ENCODE measurements at regions not wholly inside any gene's neighbourhood (a gene's known extent, or its start where the extent isn't known, plus 50 kb on each side); places are given as distances from the start of the nearest gene placed in this dataset.

DNA sequence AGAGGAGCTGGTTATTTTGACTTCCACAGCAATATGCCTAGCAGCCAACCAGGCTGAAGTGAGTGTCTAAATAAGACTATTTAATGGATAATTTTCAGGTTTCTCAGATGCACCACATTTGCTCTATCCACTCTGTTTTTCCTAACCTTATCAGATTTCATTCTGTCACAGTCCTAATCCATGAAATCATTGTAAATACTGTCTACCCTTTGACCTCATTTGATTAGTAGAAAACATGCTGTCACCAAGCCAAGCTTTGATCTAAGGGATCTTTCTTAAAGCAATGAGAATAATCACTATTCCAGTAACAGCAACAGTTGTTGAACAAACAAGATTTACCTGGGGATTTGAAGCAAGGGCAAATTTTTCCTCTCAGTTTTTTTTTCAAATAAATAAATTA, 595.6 kb downstream of the LTN1 start:
- peaks cover 0 to 14% (median 0%) of the 10 kb centered on the region in 4 donors for H3K27me3 ChIP-seq
- intact Hi-C loops (cut with DNase I), result no loop called here
- no peak for TF ChIP-seq POLR2A (IDR thresholded peaks at IDR 0.05)
- TF ChIP-seq, protein P1, sequence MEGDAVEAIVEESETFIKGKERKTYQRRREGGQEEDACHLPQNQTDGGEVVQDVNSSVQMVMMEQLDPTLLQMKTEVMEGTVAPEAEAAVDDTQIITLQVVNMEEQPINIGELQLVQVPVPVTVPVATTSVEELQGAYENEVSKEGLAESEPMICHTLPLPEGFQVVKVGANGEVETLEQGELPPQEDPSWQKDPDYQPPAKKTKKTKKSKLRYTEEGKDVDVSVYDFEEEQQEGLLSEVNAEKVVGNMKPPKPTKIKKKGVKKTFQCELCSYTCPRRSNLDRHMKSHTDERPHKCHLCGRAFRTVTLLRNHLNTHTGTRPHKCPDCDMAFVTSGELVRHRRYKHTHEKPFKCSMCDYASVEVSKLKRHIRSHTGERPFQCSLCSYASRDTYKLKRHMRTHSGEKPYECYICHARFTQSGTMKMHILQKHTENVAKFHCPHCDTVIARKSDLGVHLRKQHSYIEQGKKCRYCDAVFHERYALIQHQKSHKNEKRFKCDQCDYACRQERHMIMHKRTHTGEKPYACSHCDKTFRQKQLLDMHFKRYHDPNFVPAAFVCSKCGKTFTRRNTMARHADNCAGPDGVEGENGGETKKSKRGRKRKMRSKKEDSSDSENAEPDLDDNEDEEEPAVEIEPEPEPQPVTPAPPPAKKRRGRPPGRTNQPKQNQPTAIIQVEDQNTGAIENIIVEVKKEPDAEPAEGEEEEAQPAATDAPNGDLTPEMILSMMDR (IDR thresholded peaks at IDR 0.05), result no peak
- no peak overlapping the region for H3K4me3 ChIP-seq
- no peak overlapping the region for H3K27ac ChIP-seq
- no peaks in the 10 kb centered on the region for H3K36me3 ChIP-seq
- no peak for DNase-seq
- H3K4me1 ChIP-seq, result peaks cover 0 to 20% (median 5%) of the 10 kb centered on the region in 3 donors
- peaks cover 0 to 6% (median 0%) of the 10 kb centered on the region in 3 donors for H3K9me3 ChIP-seq

DNA sequence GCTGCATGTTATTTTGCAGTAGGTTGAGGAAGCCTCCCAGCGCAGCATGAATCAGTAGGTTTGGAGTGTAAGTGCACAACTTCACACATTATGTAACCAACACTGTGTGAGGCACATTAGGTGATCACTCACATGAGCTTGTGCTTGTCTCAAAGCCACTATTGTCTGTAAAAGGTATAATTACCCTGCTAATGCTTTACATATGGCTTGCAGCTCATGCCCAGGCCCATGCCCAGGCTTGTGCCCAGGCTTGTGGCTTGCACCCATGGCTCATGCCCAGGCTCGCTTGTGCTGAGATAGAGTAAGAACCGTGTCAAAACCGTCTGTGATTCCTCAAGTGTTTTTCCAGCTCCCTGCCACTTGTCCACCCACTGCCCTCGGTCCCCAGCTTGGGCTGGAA, 596.3 kb downstream of the LTN1 start:
- Histone ChIP-seq H3K36me3 (no peaks in the 10 kb centered on the region), H3K4me3 (no peak overlapping the region), H3K27ac (no peak overlapping the region), H3K9me3 (peaks cover 0 to 6% (median 0%) of the 10 kb centered on the region in 3 donors), H3K27me3 (peaks cover 0 to 14% (median 0%) of the 10 kb centered on the region in 4 donors), H3K4me1 (peaks cover 0 to 20% (median 5%) of the 10 kb centered on the region in 3 donors)
- intact Hi-C loops (cut with DNase I), result no loop called here
- TF ChIP-seq POLR2A (IDR thresholded peaks at IDR 0.05), result no peak
- TF ChIP-seq, protein P1 (IDR thresholded peaks at IDR 0.05), result no peak
- WGBS, 2 donors, result 57 to 59% methylated on average over 5 of the region's 5 CpGs
- no peak for DNase-seq

DNA sequence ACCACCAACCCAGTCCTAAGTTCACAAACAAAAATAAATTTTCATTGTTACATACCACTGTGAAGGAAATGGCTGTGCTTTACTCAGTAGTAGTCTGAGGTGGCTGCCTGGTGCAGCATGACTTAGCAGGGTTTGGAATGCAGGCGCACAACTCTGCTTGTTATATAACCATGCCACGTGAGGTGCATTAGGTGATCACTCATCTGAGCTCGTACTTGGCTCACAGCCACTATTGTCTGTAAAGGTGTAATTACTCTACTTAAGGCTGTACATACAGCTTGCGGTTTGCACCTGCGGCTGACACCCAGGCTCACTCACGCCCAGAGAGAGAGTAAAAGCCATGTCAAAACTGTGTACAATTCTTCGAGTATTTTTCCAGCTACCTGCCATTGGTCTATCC, 599.4 kb downstream of the LTN1 start:
- intact Hi-C loops (cut with DNase I), result no loop called here
- H3K27me3 ChIP-seq, result peaks cover 0 to 14% (median 0%) of the 10 kb centered on the region in 4 donors
- 26 to 41% methylated on average over 7 of the region's 7 CpGs for WGBS, 2 donors
- no peak overlapping the region for H3K4me3 ChIP-seq
- TF ChIP-seq POLR2A (IDR thresholded peaks at IDR 0.05), result no peak
- TF ChIP-seq, protein P1 (IDR thresholded peaks at IDR 0.05), result no peak
- H3K4me1 ChIP-seq, result peaks cover 0 to 20% (median 5%) of the 10 kb centered on the region in 3 donors
- peak overlapping the region in 2 of 4 donors; percentile 2 to 25 for H3K27ac ChIP-seq
- H3K9me3 ChIP-seq, result peaks cover 0 to 6% (median 0%) of the 10 kb centered on the region in 3 donors
- no peaks in the 10 kb centered on the region for H3K36me3 ChIP-seq
- DNase-seq, result no peak

DNA sequence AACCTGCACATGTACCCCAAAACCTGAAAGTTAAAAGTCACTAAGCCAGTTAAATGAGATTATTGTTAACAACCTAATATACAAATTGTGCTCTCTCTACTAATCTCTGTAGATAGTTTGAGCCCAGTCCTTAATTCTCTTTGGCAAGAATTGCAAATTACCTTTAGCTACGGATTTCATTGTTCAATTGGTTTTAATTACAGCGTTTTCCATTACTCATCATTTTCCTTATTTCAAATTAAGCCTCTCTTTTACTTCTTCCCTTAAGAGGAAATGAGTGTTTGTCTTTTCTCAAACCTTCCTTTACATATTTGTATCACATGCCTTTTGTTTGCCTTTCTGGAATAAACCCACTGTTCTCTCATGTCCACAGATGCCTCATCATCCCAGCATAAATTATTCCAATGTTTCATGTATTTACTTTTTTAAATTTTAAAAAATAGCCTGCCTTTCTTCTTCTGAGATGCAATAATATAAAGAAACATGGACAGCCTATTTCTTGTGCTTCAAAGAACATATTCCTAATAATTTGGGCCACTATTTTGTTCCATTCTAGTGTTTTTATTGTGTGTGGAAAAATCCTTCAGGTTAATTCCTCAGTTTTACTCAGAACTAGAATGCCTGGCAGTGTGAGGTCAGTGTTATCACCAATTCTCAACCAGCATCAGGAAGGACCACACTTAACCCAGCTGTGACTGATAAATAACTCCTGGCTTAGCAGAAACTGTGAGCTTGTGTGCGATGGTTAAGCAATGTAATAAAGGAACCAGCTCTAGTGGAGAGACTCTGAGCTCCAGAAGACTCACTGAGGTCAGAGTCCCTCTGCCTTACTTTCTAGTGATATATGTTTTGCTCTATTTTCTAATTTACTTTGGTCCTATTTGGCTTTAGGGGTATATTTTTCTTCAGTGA, 600.5 kb downstream of the LTN1 start:
- TF ChIP-seq, protein P1 (IDR thresholded peaks at IDR 0.05), result no peak
- no peak for TF ChIP-seq POLR2A (IDR thresholded peaks at IDR 0.05)
- peaks cover 0 to 6% (median 0%) of the 10 kb centered on the region in 3 donors for H3K9me3 ChIP-seq
- intact Hi-C loops (cut with DNase I), result no loop called here
- H3K36me3 ChIP-seq, result no peaks in the 10 kb centered on the region
- no peak for DNase-seq
- peaks cover 0 to 14% (median 0%) of the 10 kb centered on the region in 4 donors for H3K27me3 ChIP-seq
- H3K4me3 ChIP-seq, result no peak overlapping the region
- H3K4me1 ChIP-seq, result peaks cover 0 to 20% (median 5%) of the 10 kb centered on the region in 3 donors
- 45 to 50% methylated on average over 3 of the region's 3 CpGs for whole genome bisulfite sequencing, 2 donors
- H3K27ac ChIP-seq, result peak overlapping the region in 1 of 4 donors; percentile 17

DNA sequence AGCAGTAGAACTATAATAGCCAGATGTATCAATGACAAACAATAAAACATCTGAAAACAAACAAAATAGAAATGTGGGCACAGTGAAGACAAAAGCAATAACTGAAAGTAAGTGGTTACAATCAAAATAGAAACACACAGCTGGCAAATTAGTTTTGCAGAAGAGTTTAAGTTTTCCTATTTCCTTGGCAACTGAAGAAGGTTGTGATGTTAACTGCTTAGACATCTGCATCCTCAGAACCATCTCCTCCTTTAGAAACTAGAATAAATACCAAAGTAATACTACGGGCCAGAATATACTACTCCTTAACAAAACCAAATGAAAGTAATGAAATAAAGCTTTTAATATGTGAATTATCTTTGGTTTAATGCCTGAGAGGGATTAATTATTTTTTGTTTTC, 605.5 kb downstream of the LTN1 start:
- no peaks in the 10 kb centered on the region for H3K27me3 ChIP-seq
- H3K4me3 ChIP-seq, result no peak overlapping the region
- peaks cover 0 to 2% (median 0%) of the 10 kb centered on the region in 3 donors for H3K4me1 ChIP-seq
- 68 to 84% methylated on average over 1 of the region's 1 CpG for WGBS, 2 donors
- TF ChIP-seq, protein P1 (IDR thresholded peaks at IDR 0.05), result no peak
- no peak for TF ChIP-seq POLR2A (IDR thresholded peaks at IDR 0.05)
- no peak for DNase-seq
- intact Hi-C loops (cut with DNase I), result no loop called here
- no peak overlapping the region for H3K27ac ChIP-seq
- no peaks in the 10 kb centered on the region for H3K9me3 ChIP-seq
- H3K36me3 ChIP-seq, result no peaks in the 10 kb centered on the region
